IMR-90 (cell line): ENCODE measurements at regions not wholly inside any gene's neighbourhood (a gene's known extent, or its start where the extent isn't known, plus 50 kb on each side); places are given as distances from the start of the nearest gene placed in this dataset.

Experiments
- ATAC-seq: fragments of 200-7000 bp; cut with Tn5 transposase; 2 replicates; pipeline ENCODE4 v1.9.1; 2020; ENCODE audit warnings: low read depth, mild to moderate bottlenecking, moderate library complexity
- BruUV-seq: library from RNA; stranded (reverse); fragments of 400-500 nt; replicated peaks from 2 replicates; lab custom pipeline; 2021; lab: Mats Ljungman, UMichigan
- CTCF ChIA-PET: fragments of 300-600 bp; formaldehyde crosslinking; extraction: SDS; loops from one replicate; lab custom pipeline; 2021; ENCODE audit warnings: antibody characterized with exemption; lab: Yijun Ruan, JAX
- POLR2A ChIA-PET: fragments of 300-600 bp; sonication (Branson Sonifier 250); formaldehyde crosslinking; loops from one replicate; lab custom pipeline; 2022; ENCODE audit warnings: antibody characterized with exemption; ENCODE audit not compliant: unreplicated experiment; lab: Charles Lee
- DNase-seq: peaks from one replicate; pipeline ENCODE4 v3.0.0; 2013
- H2AFZ ChIP-seq: replicated peaks from 2 replicates; pipeline ENCODE3; 2013; ENCODE audit warnings: low read length, mild to moderate bottlenecking; ENCODE audit not compliant: poor library complexity
- H2AK5ac ChIP-seq: 2 replicates; pipeline ENCODE4 v1.6.1; 2013; ENCODE audit warnings: low read depth, low read length, inconsistent platforms
- H2AK9ac ChIP-seq: replicated peaks from 2 replicates; pipeline ENCODE3; 2013; ENCODE audit warnings: mild to moderate bottlenecking, low read depth, low read length, moderate library complexity; ENCODE audit not compliant: poor library complexity
- H2BK120ac ChIP-seq: 2 replicates; pipeline ENCODE4 v1.6.1; 2013; ENCODE audit warnings: low read depth, low read length, inconsistent platforms
- H2BK15ac ChIP-seq: 3 replicates; pipeline ENCODE4 v1.6.1; 2013; ENCODE audit warnings: low read depth, low read length, inconsistent platforms
- H2BK20ac ChIP-seq: 2 replicates; pipeline ENCODE4 v1.6.1; 2013; ENCODE audit warnings: low read depth, mild to moderate bottlenecking, inconsistent platforms, low read length, moderate library complexity
- H2BK5ac ChIP-seq: 2 replicates; pipeline ENCODE4 v1.6.1; 2013; ENCODE audit warnings: mild to moderate bottlenecking, low read depth, low read length, inconsistent platforms; ENCODE audit not compliant: poor library complexity, severe bottlenecking
- H3K14ac ChIP-seq: replicated peaks from 2 replicates; pipeline ENCODE4 v1.6.1; 2013; ENCODE audit warnings: low read depth, low read length, inconsistent platforms
- H3K18ac ChIP-seq: 2 replicates; pipeline ENCODE4 v1.6.1; 2013; ENCODE audit warnings: low read depth, low read length, control low read depth
- H3K23ac ChIP-seq: 2 replicates; pipeline ENCODE4 v1.6.1; 2013; ENCODE audit warnings: low read depth, low read length, inconsistent platforms
- H3K27ac ChIP-seq: 2 replicates; pipeline ENCODE4 v1.5.1; 2013; ENCODE audit warnings: mild to moderate bottlenecking, control low read depth, low read length; ENCODE audit not compliant: insufficient read depth
- H3K27me3 ChIP-seq: 2 replicates; pipeline ENCODE4 v1.6.1; 2013; ENCODE audit warnings: low read length; ENCODE audit not compliant: control insufficient read depth, insufficient read depth
- H3K36me3 ChIP-seq: 2 replicates; pipeline ENCODE4 v1.6.1; 2013; ENCODE audit warnings: low read length, mixed read lengths; ENCODE audit not compliant: control insufficient read depth, insufficient read depth
- H3K4ac ChIP-seq: 2 replicates; pipeline ENCODE4 v1.6.1; 2013; ENCODE audit warnings: low read depth, low read length, inconsistent platforms
- H3K4me1 ChIP-seq: 2 replicates; pipeline ENCODE4 v1.6.1; 2013; ENCODE audit warnings: low read length, mixed read lengths; ENCODE audit not compliant: control insufficient read depth, insufficient read depth
- H3K4me2 ChIP-seq: 2 replicates; pipeline ENCODE4 v1.6.1; 2013; ENCODE audit warnings: low read depth, mild to moderate bottlenecking, control low read depth, low read length, moderate library complexity
- H3K4me3 ChIP-seq: 2 replicates; pipeline ENCODE4 v1.5.1; 2013; ENCODE audit warnings: low read depth, mild to moderate bottlenecking, control low read depth, low read length, moderate library complexity; ENCODE audit not compliant: insufficient read depth
- H3K56ac ChIP-seq: 2 replicates; pipeline ENCODE4 v1.6.1; 2013; ENCODE audit warnings: low read length, inconsistent platforms; ENCODE audit not compliant: insufficient read depth; ENCODE audit errors: extremely low read depth
- H3K79me1 ChIP-seq, 2 experiments: 2 replicates each; pipeline ENCODE4 v1.6.1; 2013; ENCODE audit warnings: low read length in 2 of 2, inconsistent platforms in 1 of 2, low read depth in 1 of 2
- H3K9ac ChIP-seq: 2 replicates; pipeline ENCODE4 v1.6.1; 2013; ENCODE audit warnings: low read depth, low read length, control low read depth
- H3K9me1 ChIP-seq: 2 replicates; pipeline ENCODE4 v1.6.1; 2013; ENCODE audit warnings: low read length, inconsistent platforms; ENCODE audit not compliant: insufficient read depth
- H3K9me3 ChIP-seq: 2 replicates; pipeline ENCODE4 v1.6.1; 2013; ENCODE audit warnings: low read length; ENCODE audit not compliant: control insufficient read depth, insufficient read depth
- H4K20me1 ChIP-seq: 2 replicates; pipeline ENCODE4 v1.6.1; 2013; ENCODE audit warnings: low read length, inconsistent platforms; ENCODE audit not compliant: insufficient read depth
- H4K5ac ChIP-seq: 2 replicates; pipeline ENCODE4 v1.6.1; 2013; ENCODE audit warnings: mild to moderate bottlenecking, low read depth, low read length, control low read depth
- H4K8ac ChIP-seq, 2 experiments: 2 replicates each; pipeline ENCODE4 v1.6.1; 2013; ENCODE audit warnings: low read depth in 2 of 2, low read length in 2 of 2, control low read depth in 1 of 2, inconsistent platforms in 1 of 2
- H4K91ac ChIP-seq: 2 replicates; pipeline ENCODE4 v1.6.1; 2013; ENCODE audit warnings: low read depth, low read length, inconsistent platforms; ENCODE audit not compliant: insufficient read depth
- BHLHE40 ChIP-seq: fragments of 150-350 bp; IDR thresholded peaks from 2 replicates; pipeline ENCODE4 v1.6.1; 2016; ENCODE audit warnings: mild to moderate bottlenecking, low read depth, low read length
- CEBPB ChIP-seq: IDR thresholded peaks from 2 replicates; pipeline ENCODE4 v1.6.1; 2012; ENCODE audit warnings: low read depth, low read length, improper control_type of control experiment
- CHD1 ChIP-seq: IDR thresholded peaks from 2 replicates; pipeline ENCODE4 v1.6.1; 2012; ENCODE audit warnings: low read depth, low read length, improper control_type of control experiment
- FOS ChIP-seq: fragments of 150-350 bp; IDR thresholded peaks from 2 replicates; pipeline ENCODE4 v1.6.1; 2016; ENCODE audit warnings: low read depth, low read length
- MAFK ChIP-seq: IDR thresholded peaks from 2 replicates; pipeline ENCODE4 v1.6.1; 2012; ENCODE audit warnings: low read depth, low read length, improper control_type of control experiment
- MAZ ChIP-seq: IDR thresholded peaks from 2 replicates; pipeline ENCODE4 v1.6.1; 2012; ENCODE audit warnings: low read depth, mild to moderate bottlenecking, low read length, improper control_type of control experiment, moderate library complexity, borderline replicate concordance
- MXI1 ChIP-seq: IDR thresholded peaks from 2 replicates; pipeline ENCODE4 v1.6.1; 2012; ENCODE audit warnings: low read depth, mild to moderate bottlenecking, low read length, moderate library complexity, borderline replicate concordance
- NFE2L2 ChIP-seq: fragments of 150-350 bp; IDR thresholded peaks from 2 replicates; pipeline ENCODE4 v1.6.1; 2016; ENCODE audit warnings: low read depth, mild to moderate bottlenecking, low read length
- POLR2A ChIP-seq: IDR thresholded peaks from 2 replicates; pipeline ENCODE4 v1.6.1; 2012; ENCODE audit warnings: mild to moderate bottlenecking, low read depth, low read length
- RAD21 ChIP-seq: IDR thresholded peaks from 2 replicates; pipeline ENCODE4 v1.6.1; 2012; ENCODE audit warnings: low read length, improper control_type of control experiment
- RCOR1 ChIP-seq: IDR thresholded peaks from 2 replicates; pipeline ENCODE4 v1.6.1; 2012; ENCODE audit warnings: mild to moderate bottlenecking, low read length, improper control_type of control experiment; ENCODE audit not compliant: insufficient replicate concordance
- RFX5 ChIP-seq: IDR thresholded peaks from 2 replicates; pipeline ENCODE4 v1.8.0; 2012; ENCODE audit warnings: low read depth, mild to moderate bottlenecking, low read length, moderate library complexity
- SMC3 ChIP-seq: fragments of 150-350 bp; IDR thresholded peaks from 2 replicates; pipeline ENCODE4 v1.6.1; 2016; ENCODE audit warnings: low read depth, mild to moderate bottlenecking, antibody characterized with exemption, low read length, moderate library complexity
- USF2 ChIP-seq: fragments of 150-350 bp; IDR thresholded peaks from 2 replicates; pipeline ENCODE4 v1.6.1; 2017; ENCODE audit warnings: mild to moderate bottlenecking, antibody characterized with exemption, low read length, low read depth
- WGBS, 2 experiments: methylation state at CpG; one replicate each; pipeline versions ENCODE4 v1.1.5 to v1.1.7; 2013; ENCODE audit warnings: missing lambda C conversion rate in 2 of 2; ENCODE audit not compliant: insufficient read length in 1 of 2; ENCODE audit errors: extremely low coverage in 2 of 2; 5-methylcytosine and 5-hydroxymethylcytosine counted together
- dilution Hi-C: fragments of 300-500 bp; cut with HindIII; formaldehyde crosslinking; loops from one replicate; pipeline ENCODE4 v1.14.3; 2018; ENCODE audit warnings: low sequenced_read_pairs; ENCODE audit not compliant: unreplicated experiment
- in situ Hi-C: fragments of 300-500 bp; cut with MboI; formaldehyde crosslinking; loops from 3 replicates; pipeline ENCODE4 v1.14.3; 2019; ENCODE audit warnings: low sequenced_read_pairs, inconsistent platforms, mixed read lengths
- intact Hi-C: fragments of 100-400 bp; cut with micrococcal nuclease; formaldehyde crosslinking; loops from 2 replicates; pipeline ENCODE4 v1.10.0; 2022
- TF ChIP-seq, protein P1 (sequence below): fragments of 150-350 bp; IDR thresholded peaks from 2 replicates; pipeline ENCODE4 v1.6.1; 2016; ENCODE audit warnings: low read depth, mild to moderate bottlenecking, low read length, moderate library complexity, borderline replicate concordance
- TF ChIP-seq, protein P2 (sequence below): conservative IDR thresholded peaks from 2 replicates; pipeline ENCODE4 v1.5.1; 2012; ENCODE audit warnings: mild to moderate bottlenecking, low read depth, low read length, improper control_type of control experiment

DNA sequence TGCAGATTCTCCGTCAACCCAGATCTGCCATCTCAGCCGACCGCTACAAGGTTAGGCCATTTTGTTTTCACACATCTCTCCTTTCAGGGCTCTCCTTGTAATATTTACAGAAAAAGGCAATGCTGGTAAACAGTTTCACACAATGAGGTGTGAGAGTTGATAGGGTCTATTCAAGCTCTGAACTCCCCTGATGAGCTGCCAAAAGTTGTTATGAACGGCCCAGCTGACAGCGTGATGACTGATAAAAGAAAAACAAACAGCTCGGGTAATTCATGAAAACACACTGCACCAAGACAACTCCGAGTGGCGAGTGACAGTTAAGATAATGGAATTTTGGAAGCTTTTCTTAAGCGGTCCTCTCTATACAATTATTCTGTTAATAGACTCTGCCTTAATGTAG, 68.1 kb upstream of the IRX5 start:
- no peak overlapping the region for H3K23ac ChIP-seq
- no peak overlapping the region for H4K8ac ChIP-seq

More for the DNA sequence above, 68.1 kb upstream of the IRX5 start:
- H3K18ac ChIP-seq: no peak overlapping the region
- dilution Hi-C loops (no loop called here), intact Hi-C loops (no loop called here), in situ Hi-C loops (no loop called here)
- H3K9me1 ChIP-seq: no peaks in the 10 kb centered on the region
- no peaks in the 10 kb centered on the region for H4K20me1 ChIP-seq
- no peaks in the 10 kb centered on the region for H3K27me3 ChIP-seq
- H2BK15ac ChIP-seq: no peak overlapping the region
- no CpG with 5 or more reads among the region's 9 CpGs for WGBS, 2 experiments
- H2AK5ac ChIP-seq: no peak overlapping the region
- H3K4me2 ChIP-seq: peak overlapping the region; percentile 65; the same call in 1 of the 2 replicates
- H2BK5ac ChIP-seq: no peak overlapping the region
- H3K27ac ChIP-seq: no peak overlapping the region
- ATAC-seq: no peak
- CTCF ChIA-PET: no interaction called here
- no peak overlapping the region for H4K5ac ChIP-seq
- DNase-seq: no peak
- no TSS peak for BruUV-seq
- H3K9ac ChIP-seq: no peak overlapping the region
- H3K79me1 ChIP-seq: no peaks in the 10 kb centered on the region
- no peak overlapping the region for H3K4me3 ChIP-seq
- POLR2A ChIA-PET: no interaction called here
- H3K4me1 ChIP-seq: no peaks in the 10 kb centered on the region
- no peak overlapping the region for H2AFZ ChIP-seq
- no peak overlapping the region for H2BK20ac ChIP-seq
- H3K36me3 ChIP-seq: no peaks in the 10 kb centered on the region
- no peak overlapping the region for H3K56ac ChIP-seq
- no peak overlapping the region for H3K4ac ChIP-seq
- TF ChIP-seq CHD1 (no peak), NFE2L2 (no peak), MAZ (no peak), MAFK (no peak), POLR2A (no peak), FOS (no peak), USF2 (no peak), CEBPB (no peak), BHLHE40 (no peak), MXI1 (no peak), SMC3 (no peak), RFX5 (no peak), RAD21 (no peak), RCOR1 (no peak)
- TF ChIP-seq, protein P1, sequence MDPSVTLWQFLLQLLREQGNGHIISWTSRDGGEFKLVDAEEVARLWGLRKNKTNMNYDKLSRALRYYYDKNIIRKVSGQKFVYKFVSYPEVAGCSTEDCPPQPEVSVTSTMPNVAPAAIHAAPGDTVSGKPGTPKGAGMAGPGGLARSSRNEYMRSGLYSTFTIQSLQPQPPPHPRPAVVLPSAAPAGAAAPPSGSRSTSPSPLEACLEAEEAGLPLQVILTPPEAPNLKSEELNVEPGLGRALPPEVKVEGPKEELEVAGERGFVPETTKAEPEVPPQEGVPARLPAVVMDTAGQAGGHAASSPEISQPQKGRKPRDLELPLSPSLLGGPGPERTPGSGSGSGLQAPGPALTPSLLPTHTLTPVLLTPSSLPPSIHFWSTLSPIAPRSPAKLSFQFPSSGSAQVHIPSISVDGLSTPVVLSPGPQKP: no peak
- TF ChIP-seq, protein P2, sequence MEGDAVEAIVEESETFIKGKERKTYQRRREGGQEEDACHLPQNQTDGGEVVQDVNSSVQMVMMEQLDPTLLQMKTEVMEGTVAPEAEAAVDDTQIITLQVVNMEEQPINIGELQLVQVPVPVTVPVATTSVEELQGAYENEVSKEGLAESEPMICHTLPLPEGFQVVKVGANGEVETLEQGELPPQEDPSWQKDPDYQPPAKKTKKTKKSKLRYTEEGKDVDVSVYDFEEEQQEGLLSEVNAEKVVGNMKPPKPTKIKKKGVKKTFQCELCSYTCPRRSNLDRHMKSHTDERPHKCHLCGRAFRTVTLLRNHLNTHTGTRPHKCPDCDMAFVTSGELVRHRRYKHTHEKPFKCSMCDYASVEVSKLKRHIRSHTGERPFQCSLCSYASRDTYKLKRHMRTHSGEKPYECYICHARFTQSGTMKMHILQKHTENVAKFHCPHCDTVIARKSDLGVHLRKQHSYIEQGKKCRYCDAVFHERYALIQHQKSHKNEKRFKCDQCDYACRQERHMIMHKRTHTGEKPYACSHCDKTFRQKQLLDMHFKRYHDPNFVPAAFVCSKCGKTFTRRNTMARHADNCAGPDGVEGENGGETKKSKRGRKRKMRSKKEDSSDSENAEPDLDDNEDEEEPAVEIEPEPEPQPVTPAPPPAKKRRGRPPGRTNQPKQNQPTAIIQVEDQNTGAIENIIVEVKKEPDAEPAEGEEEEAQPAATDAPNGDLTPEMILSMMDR: no peak
- no peak overlapping the region for H3K14ac ChIP-seq
- H2AK9ac ChIP-seq: no peak overlapping the region
- no peak overlapping the region for H4K91ac ChIP-seq
- no peak overlapping the region for H2BK120ac ChIP-seq
- 0 out of 2 replicates have a peak, but pooled peaks cover 2% of the 10 kb centered on the region for H3K9me3 ChIP-seq
